HL-60 (cell line): ENCODE measurements at regions not wholly inside any gene's neighbourhood (a gene's known extent, or its start where the extent isn't known, plus 50 kb on each side); places are given as distances from the start of the nearest gene placed in this dataset.

Experiments
- DNase-seq, 2 experiments: peaks; one replicate each; pipeline ENCODE4 v3.0.0-alpha.2; 2010 to 2020; ENCODE audit warnings: low read depth in 1 of 2, low spot score in 1 of 2
- H3K27ac ChIP-seq: fragments of 250-450 bp; sonication (Bioruptor Pico); replicated peaks from 2 replicates; pipeline ENCODE4 v1.5.1; 2020; ENCODE audit warnings: mild to moderate bottlenecking, moderate library complexity
- H3K27me3 ChIP-seq: fragments of 250-450 bp; sonication (Bioruptor Pico); 2 replicates; pipeline ENCODE4 v1.5.1; 2021; ENCODE audit warnings: mild to moderate bottlenecking, moderate library complexity; ENCODE audit not compliant: insufficient read depth, poor library complexity, severe bottlenecking
- H3K4me3 ChIP-seq: replicated peaks from 2 replicates; pipeline ENCODE4 v1.5.1; 2011; ENCODE audit warnings: mild to moderate bottlenecking, control low read depth, low read length; ENCODE audit not compliant: insufficient read depth
- CTCF ChIP-seq: IDR thresholded peaks from one replicate; pipeline ENCODE4 v1.5.1; 2011; ENCODE audit warnings: low read length, control low read depth, inconsistent platforms; ENCODE audit not compliant: insufficient read depth
- GABPA ChIP-seq: IDR thresholded peaks from 2 replicates; pipeline ENCODE4 v1.6.1; 2012; ENCODE audit warnings: low read depth
- POLR2AphosphoS5 ChIP-seq: IDR thresholded peaks from 2 replicates; pipeline ENCODE4 v1.6.1; 2012; ENCODE audit warnings: low read depth
- REST ChIP-seq: IDR thresholded peaks from 2 replicates; pipeline ENCODE4 v1.6.1; 2012; ENCODE audit warnings: low read depth; ENCODE audit not compliant: insufficient replicate concordance
- SPI1 ChIP-seq: IDR thresholded peaks from 2 replicates; pipeline ENCODE4 v1.6.1; 2012; ENCODE audit warnings: low read depth, mild to moderate bottlenecking, borderline replicate concordance

GRCh38 chr10:64093304-64093703 is 572.1 kb downstream of the REEP3 start:
- H3K27ac ChIP-seq, result no peak overlapping the region

GRCh38 chr10:64093946-64094535 is 572.8 kb downstream of the REEP3 start:
- Histone ChIP-seq H3K4me3 (no peak overlapping the region), H3K27ac (no peak overlapping the region), H3K27me3 (no peaks in the 10 kb centered on the region)
- TF ChIP-seq SPI1, result no peak
- no peak for TF ChIP-seq REST
- no peak for TF ChIP-seq CTCF
- TF ChIP-seq GABPA, result no peak
- no peak for TF ChIP-seq POLR2AphosphoS5
- DNase-seq, result no peak

More at GRCh38 chr10:64093304-64093703, 572.1 kb downstream of the REEP3 start:
- DNase-seq, result no peak
- TF ChIP-seq POLR2AphosphoS5 (no peak), GABPA (no peak), CTCF (no peak), REST (no peak), SPI1 (no peak)
- H3K4me3 ChIP-seq, result no peak overlapping the region
- no peaks in the 10 kb centered on the region for H3K27me3 ChIP-seq

- DNase-seq, result no peak
- Histone ChIP-seq H3K27me3 (no peaks in the 10 kb centered on the region), H3K4me3 (no peak overlapping the region), H3K27ac (no peak overlapping the region)
- TF ChIP-seq GABPA (no peak), SPI1 (no peak), REST (no peak), POLR2AphosphoS5 (no peak), CTCF (no peak)
Observed at GRCh38 chr10:64096941-64097340, 575.7 kb downstream of the REEP3 start.
